VCaP (cell line): ENCODE measurements at regions not wholly inside any gene's neighbourhood (a gene's known extent, or its start where the extent isn't known, plus 50 kb on each side); places are given as distances from the start of the nearest gene placed in this dataset.
"Not testable (repeated sequence)": the region's sequence is repeated elsewhere in the genome, so short reads cannot be mapped to it uniquely, and the experiment has no call there.

ENCODE experiments used
- H3K27ac ChIP-seq: fragments of 450-650 bp; 2 replicates; pipeline ENCODE4 v1.5.1; 2017
- TF ChIP-seq, protein P1 (sequence below): fragments of 450-650 bp; conservative IDR thresholded peaks from 2 replicates; pipeline ENCODE4 v1.5.1; 2017; ENCODE audit warnings: mild to moderate bottlenecking, moderate library complexity

DNA sequence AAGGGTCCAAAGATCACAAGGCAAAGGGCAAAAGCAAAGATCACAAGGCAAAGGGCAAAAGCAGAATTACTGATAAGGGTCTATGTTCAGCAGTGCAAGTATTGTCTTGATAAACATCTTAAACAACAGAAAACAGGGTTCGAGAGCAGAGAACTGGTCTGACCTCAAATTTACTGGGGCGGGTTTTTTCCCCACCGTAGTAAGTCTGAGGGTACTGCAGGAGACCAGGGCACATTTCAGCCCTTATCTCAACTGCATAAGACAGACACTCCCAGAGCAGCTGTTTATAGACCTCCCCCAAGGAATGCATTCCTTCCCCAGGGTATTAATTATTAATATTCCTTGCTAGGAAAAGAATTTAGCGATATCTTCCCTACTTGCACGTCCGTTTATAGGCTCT is 61.3 kb downstream of the ZNF860 start:
- H3K27ac ChIP-seq = not testable (repeated sequence)

DNA sequence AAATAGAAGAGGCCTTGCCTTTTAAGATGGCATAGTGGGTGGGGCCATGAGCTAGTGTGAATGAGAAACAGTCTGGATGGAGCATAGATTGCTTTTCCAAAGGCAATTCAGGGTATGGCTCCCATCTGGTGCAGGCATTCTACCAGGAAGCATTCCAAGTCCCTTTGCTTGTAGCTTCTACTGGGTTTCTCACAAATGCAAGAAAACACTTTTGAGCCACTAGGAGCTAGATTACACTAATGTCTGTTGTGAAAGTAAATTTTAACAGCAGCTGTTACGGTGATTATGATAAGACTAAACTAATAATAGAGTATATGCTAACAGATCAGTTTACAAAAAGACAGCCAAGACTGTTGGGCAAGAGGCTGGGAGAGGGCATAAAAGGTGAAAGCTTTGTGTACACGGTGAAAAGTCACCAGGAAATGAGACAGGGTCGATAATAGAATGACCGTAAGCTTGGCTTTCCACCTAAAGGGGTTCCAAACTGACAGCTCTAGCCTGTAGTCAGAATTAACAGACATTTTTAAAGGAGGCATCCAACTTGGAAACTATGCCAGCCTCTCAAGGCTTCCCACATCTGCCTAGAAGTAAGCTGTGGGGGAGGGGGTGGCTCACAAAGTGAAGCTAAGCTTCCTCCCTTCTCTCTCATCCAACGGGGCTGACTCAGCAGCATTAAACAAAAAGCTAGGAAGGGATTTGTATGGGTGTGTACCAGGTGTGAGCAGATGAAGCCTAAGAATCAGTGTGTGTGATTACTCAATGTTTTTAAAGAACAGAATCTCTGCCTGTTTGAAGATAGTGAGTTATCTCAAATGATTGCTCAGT is 61.1 kb upstream of the GPD1L start:
- H3K27ac ChIP-seq = peak overlapping the region; percentile 80
- TF ChIP-seq, protein P1, sequence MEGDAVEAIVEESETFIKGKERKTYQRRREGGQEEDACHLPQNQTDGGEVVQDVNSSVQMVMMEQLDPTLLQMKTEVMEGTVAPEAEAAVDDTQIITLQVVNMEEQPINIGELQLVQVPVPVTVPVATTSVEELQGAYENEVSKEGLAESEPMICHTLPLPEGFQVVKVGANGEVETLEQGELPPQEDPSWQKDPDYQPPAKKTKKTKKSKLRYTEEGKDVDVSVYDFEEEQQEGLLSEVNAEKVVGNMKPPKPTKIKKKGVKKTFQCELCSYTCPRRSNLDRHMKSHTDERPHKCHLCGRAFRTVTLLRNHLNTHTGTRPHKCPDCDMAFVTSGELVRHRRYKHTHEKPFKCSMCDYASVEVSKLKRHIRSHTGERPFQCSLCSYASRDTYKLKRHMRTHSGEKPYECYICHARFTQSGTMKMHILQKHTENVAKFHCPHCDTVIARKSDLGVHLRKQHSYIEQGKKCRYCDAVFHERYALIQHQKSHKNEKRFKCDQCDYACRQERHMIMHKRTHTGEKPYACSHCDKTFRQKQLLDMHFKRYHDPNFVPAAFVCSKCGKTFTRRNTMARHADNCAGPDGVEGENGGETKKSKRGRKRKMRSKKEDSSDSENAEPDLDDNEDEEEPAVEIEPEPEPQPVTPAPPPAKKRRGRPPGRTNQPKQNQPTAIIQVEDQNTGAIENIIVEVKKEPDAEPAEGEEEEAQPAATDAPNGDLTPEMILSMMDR = peak; percentile 28

DNA sequence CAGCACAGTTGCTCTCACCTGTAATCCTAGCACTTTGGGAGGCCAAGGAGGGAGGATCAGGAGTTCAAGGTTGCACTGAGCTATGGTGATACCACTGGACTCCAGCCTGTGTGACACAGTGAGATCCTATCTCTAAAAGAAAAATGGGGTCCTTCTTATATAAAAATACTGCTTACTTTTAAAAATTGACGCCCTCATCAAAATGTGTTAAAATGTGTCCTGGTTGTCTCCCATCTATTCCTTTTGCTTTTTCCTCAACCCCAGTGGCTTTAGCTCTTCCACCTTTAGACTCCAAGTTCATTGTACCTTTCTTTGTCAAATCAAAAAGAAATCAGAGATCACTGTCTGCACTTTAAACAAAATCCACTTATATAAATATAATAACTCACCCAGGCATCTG is 60.3 kb upstream of the GPD1L start:
- TF ChIP-seq, protein P1 = no peak
- peak overlapping the region; percentile 80 for H3K27ac ChIP-seq

DNA sequence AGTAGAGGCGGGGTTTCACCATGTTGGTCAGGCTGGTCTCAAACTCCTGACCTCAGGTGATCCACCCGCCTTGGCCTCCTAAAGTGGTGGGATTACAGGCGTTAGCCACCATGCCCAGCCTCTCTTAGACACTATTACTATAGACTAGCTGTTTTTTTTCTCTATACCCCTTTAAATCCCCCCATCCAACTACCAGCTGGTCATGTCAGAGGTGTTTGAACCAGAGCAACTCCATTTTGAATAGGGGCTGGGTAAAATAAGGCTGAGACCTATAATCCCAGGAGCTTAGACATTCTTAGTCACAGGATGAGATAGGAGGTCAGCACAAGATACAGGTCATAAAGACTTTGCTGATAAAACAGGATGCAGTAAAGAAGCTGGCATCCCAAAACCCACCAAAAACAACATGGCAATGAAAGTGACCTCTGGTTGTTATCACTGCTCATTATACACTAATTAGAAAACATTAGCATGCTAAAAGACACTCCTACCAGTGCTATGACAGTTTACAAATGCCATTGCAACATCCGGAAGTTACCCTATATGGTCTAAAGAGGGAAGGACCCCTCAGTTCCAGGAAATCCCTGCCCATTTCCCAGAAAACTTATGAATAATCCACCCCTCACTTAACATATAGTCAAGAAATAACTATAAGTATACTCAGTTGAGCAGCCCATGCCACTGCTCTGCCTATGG is 57.8 kb upstream of the GPD1L start:
- H3K27ac ChIP-seq = no peak overlapping the region
- TF ChIP-seq, protein P1 = no peak

DNA sequence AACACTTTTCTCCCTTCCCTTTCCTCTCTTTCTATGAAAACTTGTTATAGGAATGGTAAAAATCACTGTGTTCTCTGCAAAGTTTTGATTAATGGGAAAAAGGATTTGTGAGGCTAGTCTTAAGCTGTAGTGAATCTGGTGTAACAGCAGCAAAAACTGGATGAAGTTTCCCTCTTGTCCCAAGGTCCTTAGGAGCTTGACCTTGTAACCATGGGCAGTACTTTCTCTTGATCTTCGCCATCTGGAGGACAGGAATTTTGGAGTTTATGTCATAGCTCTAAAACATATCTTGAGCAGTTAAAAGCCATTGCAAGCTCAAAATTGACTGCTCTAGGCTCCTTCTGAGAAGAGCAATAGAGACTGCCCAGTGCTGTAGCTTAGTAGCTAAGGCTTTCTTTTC is 56.5 kb upstream of the GPD1L start:
- TF ChIP-seq, protein P1 = no peak
- H3K27ac ChIP-seq = no peak overlapping the region

DNA sequence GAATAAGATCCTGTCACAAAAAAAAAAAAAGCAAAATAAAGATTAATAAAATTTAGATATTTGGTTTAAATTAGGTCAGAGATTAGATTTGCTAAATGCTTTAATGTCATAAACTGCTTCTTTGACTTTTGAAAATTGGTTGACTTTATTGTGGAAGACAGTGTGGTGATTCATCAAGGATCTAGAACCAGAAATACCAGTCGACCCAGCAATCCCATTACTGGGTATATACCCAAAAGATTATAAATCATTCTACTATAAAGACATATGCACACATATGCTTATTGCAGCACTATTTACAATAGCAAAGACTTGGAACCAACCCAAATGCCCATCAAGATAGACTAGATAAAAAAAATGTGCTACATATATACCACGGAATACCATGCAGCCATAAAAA is 54.2 kb upstream of the GPD1L start:
- not testable (repeated sequence) for H3K27ac ChIP-seq

DNA sequence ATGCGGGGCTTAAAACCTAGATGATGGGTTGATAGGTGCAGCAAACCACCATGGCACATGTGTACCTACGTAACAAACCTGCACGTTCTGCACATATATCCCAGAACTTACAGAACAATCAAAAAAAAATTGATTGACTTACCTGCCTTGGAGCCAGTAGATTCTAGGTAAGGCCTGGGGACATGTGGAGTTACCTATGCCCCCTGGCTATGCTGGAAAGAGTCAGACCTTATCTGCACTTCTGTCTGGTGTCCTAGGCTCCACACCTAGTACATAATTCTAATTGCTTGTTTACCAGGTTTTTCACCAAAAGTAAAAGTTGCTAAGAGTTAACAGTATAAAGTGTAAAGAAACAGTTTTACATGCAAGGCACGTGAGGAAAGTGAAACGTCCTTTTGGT is 53.6 kb upstream of the GPD1L start:
- not testable (repeated sequence) for H3K27ac ChIP-seq

DNA sequence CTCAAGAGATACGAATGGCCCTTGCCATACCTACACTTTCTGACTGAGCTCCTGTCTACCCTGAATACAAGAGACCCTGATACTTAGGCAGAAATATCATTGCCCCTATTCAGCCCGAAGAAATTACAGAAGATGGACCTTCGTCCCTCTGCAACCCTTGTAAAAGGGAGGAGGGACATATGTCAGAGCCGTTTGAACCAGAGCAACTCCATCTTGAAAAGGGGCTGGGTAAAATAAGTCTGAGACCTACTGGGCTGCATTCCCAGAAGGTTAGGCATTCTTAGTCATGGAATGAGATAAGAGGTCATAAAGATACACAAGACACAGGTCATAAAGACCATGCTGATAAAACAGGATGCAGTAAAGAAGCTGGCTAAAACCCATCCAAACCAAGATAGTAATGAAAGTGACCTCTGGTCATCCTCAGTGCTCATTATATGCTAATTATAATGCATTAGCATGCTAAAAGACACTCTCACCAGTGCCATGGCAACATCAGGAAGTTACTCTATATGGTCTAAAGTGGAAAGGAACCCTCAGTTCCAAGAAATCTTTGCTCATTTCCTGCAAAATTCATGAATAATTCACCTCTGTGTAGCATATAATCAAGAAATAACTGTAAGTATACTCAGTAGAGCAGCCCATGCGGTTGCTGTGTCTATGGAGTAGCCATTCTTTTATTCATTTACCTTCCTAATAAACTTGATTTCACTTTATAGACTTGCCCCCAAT is 49.7 kb upstream of the GPD1L start:
- no peak overlapping the region for H3K27ac ChIP-seq
- TF ChIP-seq, protein P1 = no peak
